GM20431 (cell line): ENCODE measurements at regions not wholly inside any gene's neighbourhood (a gene's known extent, or its start where the extent isn't known, plus 50 kb on each side); places are given as distances from the start of the nearest gene placed in this dataset.

ENCODE experiments used
- in situ Hi-C: fragments of 300-500 bp; cut with MseI, MboI; formaldehyde crosslinking; loops from one replicate; pipeline ENCODE4 v1.15.0; 2020; ENCODE audit warnings: low sequenced_read_pairs; ENCODE audit not compliant: unreplicated experiment

- in situ Hi-C loops: no loop called here
Measured at GRCh38 chr19:31988256-31988655, 357.2 kb upstream of the ZNF507 start.

- in situ Hi-C loops: no loop called here
Measured at GRCh38 chr19:31991984-31992655, 353.3 kb upstream of the ZNF507 start.

GRCh38 chr19:31992750-31993149 is 352.7 kb upstream of the ZNF507 start:
- in situ Hi-C loops: no loop called here

- in situ Hi-C loops: no loop called here
Measured at GRCh38 chr19:31995546-31995945, 349.9 kb upstream of the ZNF507 start.

GRCh38 chr19:32010071-32010470 is 335.3 kb upstream of the ZNF507 start:
- in situ Hi-C loops: no loop called here

DNA sequence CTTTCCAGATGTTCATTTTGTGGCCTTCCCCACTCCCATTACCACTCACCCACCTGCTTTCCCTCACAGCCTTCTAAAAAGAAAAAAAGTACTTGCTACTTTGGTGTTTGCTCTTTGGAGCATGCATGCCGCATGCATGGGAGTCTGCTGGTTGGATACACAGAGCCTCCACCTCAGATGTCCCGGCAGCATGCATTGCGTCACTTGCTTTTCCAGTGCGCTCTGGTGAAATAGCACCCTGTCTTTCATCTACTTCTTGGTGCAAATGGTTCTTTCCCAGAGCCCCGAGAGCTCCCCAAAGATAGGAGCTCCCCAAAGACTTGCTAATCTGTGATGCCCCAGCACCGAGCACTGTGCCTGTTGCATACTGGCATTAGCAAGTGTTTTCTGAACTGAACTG is 333.2 kb upstream of the ZNF507 start:
- in situ Hi-C loops: no loop called here

DNA sequence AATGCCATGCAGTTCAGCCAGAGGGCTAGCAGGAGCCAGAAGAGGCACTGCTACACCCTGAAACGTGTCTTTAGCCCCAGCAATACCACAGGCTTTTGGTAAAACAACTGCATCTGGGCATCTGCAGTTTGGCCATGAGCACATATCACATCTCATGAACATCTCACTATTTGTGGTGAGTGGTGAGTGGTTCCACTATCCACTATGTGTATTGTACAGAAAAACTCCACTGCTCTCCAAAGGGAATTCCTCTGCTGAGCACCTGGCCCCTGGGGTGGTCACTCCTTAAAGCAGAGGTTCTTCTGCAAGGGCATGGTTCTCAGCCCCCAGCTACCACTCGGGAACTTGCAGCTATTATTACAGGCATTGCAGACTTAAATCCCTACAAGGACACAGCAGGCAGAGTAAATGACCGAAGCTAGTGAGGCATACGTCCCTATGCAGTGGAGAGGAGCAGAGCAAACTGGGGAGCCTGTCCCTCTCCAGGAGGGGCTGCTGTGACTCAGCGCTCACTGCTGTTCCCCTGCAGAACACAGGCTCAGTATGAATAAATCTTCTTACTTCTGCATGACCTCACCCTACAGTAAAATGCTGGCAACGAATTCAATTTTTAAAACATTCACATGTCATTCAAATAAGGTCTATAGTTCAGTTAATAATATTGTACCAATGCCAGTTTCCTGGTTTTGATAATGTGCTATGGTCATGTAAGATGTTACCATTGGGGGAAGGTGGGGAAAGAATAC is 332.4 kb upstream of the ZNF507 start:
- in situ Hi-C loops: no loop called here

GRCh38 chr19:32017176-32017953 is 328.0 kb upstream of the ZNF507 start:
- in situ Hi-C loops: no loop called here

GRCh38 chr19:32018014-32018413 is 327.4 kb upstream of the ZNF507 start:
- in situ Hi-C loops: no loop called here

DNA sequence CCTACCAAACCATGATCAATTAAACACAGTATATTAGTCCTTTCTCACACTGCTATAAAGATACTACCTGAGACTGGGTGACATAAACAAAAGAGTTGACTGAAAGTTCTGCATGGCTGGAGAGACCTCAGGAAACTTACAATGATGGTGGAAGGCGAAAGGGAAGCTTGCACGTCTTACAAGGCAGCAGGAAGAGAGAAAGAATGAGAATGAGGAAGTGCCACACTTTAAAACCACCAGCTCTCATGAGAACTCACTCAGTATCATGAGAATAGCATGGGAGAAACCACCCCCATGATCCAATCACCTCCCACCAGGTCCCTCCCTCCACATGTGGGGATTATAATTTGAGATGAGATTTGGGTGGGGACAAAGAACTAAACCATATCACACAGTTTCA is 324.9 kb upstream of the ZNF507 start:
- in situ Hi-C loops: no loop called here

DNA sequence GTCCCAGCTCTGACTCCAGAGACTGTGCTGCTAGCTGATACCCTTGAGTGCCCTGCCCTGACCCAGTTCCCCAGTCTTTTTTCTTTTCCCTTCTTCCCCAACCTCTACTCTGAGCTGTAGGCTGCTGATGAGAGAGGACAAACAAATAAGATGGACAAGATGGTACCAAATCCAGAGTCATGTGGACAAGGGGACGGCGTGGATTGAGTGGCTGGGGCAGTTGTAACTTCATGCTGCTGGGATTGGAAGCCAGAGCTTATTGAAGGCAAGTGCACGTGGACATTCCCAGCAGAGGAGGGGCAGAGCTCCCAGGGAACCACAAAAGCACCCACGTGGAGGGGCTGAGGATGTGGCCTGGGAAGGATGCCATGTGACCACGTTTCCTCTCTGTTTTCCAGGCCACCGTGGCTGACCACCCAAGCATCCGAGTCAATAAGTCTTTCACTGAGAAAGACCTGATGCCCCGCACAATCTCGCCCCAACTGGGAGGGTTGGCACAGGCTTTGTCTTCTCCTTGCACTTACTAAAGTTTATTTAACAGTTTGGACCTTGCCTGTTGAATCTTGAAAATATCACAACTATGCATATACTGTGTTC is 323.3 kb upstream of the ZNF507 start:
- in situ Hi-C loops: no loop called here

GRCh38 chr19:32022731-32023563 is 322.5 kb upstream of the ZNF507 start:
- in situ Hi-C loops: no loop called here

DNA sequence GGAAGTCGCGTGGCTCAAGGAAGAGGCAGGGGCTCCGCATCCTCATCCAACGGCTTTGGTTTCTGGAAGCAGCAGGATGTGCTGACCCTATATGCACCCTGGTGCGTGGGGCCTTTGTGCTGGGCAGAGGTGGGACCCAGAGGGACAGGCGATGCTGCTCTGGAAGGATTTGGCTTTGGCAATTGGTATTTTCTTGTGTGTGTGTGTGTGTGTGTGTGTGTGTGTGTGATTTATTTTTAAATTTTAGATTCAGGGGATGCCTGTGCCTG is 321.9 kb upstream of the ZNF507 start:
- in situ Hi-C loops: no loop called here

DNA sequence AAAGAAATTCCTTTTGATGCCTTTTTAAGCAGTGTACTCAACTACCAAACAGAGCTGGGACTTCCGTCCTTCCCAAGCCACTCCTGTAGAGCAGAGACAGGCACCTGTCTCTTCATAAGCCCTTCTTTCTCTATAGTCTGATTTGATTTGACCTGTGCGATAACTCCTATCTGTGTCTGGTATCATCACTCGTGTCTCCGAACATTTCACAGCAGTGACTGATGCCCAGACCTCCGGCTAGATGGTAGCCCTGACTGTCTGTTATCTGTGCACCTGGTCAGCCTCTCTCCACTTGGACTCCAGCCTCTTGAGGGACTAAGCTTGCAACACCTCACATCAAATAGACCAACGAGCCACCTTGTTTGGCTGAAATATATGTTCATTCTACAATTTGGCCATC is 316.2 kb upstream of the ZNF507 start:
- in situ Hi-C loops: no loop called here

DNA sequence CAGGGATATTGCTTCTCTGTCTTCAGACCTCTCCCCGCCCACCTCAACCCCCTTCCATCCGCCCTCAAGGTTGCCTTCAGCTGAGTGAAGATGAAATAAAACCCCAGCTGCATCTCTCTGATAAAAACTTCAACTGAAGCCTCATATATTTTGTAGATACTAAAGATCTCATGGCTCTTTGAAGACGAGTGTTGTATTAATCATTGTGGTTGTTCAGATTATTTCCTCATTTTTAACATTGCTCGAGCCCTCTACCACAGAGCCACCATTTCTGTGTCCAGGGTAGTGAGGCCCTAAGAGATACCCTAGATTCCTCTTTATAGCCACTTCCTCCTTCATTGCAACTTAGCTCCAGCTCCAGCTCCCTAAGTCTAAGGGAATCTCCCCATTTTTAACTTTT is 312.8 kb upstream of the ZNF507 start:
- in situ Hi-C loops: no loop called here

- in situ Hi-C loops: no loop called here
Measured at GRCh38 chr19:32035626-32036025, 309.8 kb upstream of the ZNF507 start.

DNA sequence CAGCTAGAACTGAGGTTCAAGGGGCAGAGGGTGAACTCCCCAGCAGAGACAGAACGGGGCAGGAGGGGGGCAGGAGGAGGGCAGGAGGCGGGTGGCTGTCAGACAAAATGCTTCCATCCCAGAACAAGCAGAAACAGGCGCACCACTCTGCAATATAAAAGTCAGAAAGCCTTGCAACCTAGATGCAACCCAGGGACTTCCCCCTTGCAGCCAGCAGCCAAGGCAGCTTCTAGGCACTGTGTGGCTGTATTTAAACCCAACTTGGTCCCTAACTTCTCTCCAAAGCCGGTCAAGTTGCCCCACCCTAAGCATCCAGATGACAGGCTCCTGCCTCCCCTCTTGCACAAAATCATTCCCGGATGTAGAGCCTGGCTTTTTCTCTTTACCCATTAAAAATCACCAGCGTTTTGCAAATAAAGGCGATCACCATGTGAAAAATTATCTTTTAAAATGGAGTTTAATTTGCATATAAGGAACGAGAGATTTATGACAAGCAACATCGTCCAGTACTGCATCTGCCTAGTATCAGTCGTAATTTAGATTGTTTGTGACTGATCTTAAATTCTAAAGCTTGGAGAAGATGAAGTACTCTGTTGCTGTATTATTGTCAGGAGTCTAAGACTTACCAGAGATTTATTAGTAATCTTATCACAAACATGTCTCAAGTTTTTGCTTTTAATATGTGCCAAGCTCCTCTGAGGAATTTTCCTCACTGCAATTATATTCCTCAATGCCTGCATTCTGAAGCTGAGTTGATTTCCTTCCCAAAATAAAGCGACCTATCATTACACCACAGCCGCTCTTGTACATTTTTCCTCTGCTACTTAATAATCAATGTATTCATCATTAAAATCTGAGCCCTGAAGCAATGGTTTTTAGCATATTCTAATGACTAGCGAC is 307.1 kb upstream of the ZNF507 start:
- in situ Hi-C loops: no loop called here

DNA sequence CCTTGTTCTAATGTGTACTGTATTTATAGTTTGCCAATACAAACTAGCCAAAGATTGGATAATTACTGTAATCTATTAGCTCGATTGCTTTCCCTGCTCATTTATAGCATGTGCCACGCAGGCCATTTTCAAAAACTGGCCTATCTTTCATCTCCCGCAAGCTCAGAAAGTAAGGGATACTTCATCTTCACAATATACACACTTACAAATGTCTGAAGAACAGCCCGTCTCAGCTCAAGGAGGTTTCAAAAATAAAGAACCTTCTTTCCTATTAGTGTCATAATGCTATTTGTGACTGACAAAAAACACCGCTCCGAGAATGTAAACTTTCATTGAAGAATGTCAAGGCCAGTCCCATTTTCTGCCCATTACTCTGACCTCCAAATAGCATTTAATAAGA is 306.4 kb upstream of the ZNF507 start:
- in situ Hi-C loops: no loop called here

GRCh38 chr19:32039440-32039839 is 306.0 kb upstream of the ZNF507 start:
- in situ Hi-C loops: no loop called here
